HEK293 (cell line): ENCODE measurements at regions not wholly inside any gene's neighbourhood (a gene's known extent, or its start where the extent isn't known, plus 50 kb on each side); places are given as distances from the start of the nearest gene placed in this dataset.

Source experiments
- CTCF ChIA-PET: fragments of 350-600 bp; formaldehyde crosslinking; extraction: SDS; loops from one replicate; lab custom pipeline; 2021; ENCODE audit warnings: antibody characterized with exemption; lab: Yijun Ruan, JAX
- POLR2A ChIA-PET: fragments of 300-600 bp; formaldehyde crosslinking; extraction: SDS; loops from one replicate; lab custom pipeline; 2020; ENCODE audit warnings: antibody characterized with exemption, inconsistent platforms; lab: Yijun Ruan, JAX
- H3K27ac ChIP-seq: fragments of 200-500 bp; sonication (Bioruptor generic); 2 replicates; pipeline ENCODE4 v1.5.1; 2014; ENCODE audit warnings: low read depth, low read length, control low read depth, inconsistent platforms; ENCODE audit errors: extremely low read depth
- H3K36me3 ChIP-seq, 2 experiments: fragments of 200-500 bp in 1 of 2; sonication (Bioruptor generic) in 1 of 2; 1 replicate in 1 of 2; 2 replicates in 1 of 2; pipeline ENCODE4 v1.5.1; 2014 to 2017; ENCODE audit warnings: inconsistent platforms in 2 of 2, low read length in 2 of 2; ENCODE audit not compliant: control insufficient read depth in 2 of 2, insufficient read depth in 1 of 2
- H3K4me1 ChIP-seq: fragments of 200-500 bp; sonication (Bioruptor generic); 2 replicates; pipeline ENCODE4 v1.5.1; 2014; ENCODE audit warnings: mild to moderate bottlenecking, low read length, inconsistent platforms; ENCODE audit not compliant: control insufficient read depth, insufficient read depth
- H3K4me3 ChIP-seq: 2 replicates; pipeline ENCODE4 v1.5.1; 2011; ENCODE audit warnings: low read depth, mild to moderate bottlenecking, control low read depth, low read length, moderate library complexity
- H3K9me3 ChIP-seq: fragments of 200-500 bp; sonication (Bioruptor generic); 2 replicates; pipeline ENCODE4 v1.5.1; 2014; ENCODE audit warnings: low read depth, low read length, inconsistent platforms; ENCODE audit not compliant: control insufficient read depth, insufficient read depth
- KLF9 ChIP-seq: fragments of 450-650 bp; formaldehyde crosslinking; IDR thresholded peaks from 2 replicates; pipeline ENCODE4 v1.5.1; 2016; ENCODE audit warnings: missing biosample characterization, missing genetic modification characterization, low read depth
- YY1 ChIP-seq: fragments of 450-650 bp; formaldehyde crosslinking; IDR thresholded peaks from 2 replicates; pipeline ENCODE4 v1.5.1; 2018; ENCODE audit warnings: missing biosample characterization, missing genetic modification characterization
- ZFP3 ChIP-seq: fragments of 450-650 bp; formaldehyde crosslinking; IDR thresholded peaks from 2 replicates; pipeline ENCODE4 v1.5.1; 2016; ENCODE audit warnings: low read depth, missing biosample characterization, missing genetic modification characterization
- ZNF19 ChIP-seq: fragments of 450-650 bp; formaldehyde crosslinking; IDR thresholded peaks from 2 replicates; pipeline ENCODE4; 2016; ENCODE audit warnings: missing biosample characterization, missing genetic modification characterization, low read depth
- ZNF23 ChIP-seq: fragments of 450-650 bp; formaldehyde crosslinking; IDR thresholded peaks from 2 replicates; pipeline ENCODE4 v1.5.1; 2016; ENCODE audit warnings: missing biosample characterization, missing genetic modification characterization, borderline replicate concordance
- ZNF26 ChIP-seq: fragments of 450-650 bp; formaldehyde crosslinking; IDR thresholded peaks from 2 replicates; pipeline ENCODE4 v1.5.1; 2016; ENCODE audit warnings: missing biosample characterization, missing genetic modification characterization
- ZNF280D ChIP-seq: fragments of 450-650 bp; formaldehyde crosslinking; IDR thresholded peaks from 2 replicates; pipeline ENCODE4 v1.5.1; 2016; ENCODE audit warnings: missing biosample characterization, missing genetic modification characterization
- ZNF311 ChIP-seq: fragments of 450-650 bp; formaldehyde crosslinking; IDR thresholded peaks from 2 replicates; pipeline ENCODE4 v1.5.1; 2017; ENCODE audit warnings: missing biosample characterization, missing genetic modification characterization, borderline replicate concordance
- ZNF391 ChIP-seq: fragments of 450-650 bp; formaldehyde crosslinking; IDR thresholded peaks from 2 replicates; pipeline ENCODE4 v1.5.1; 2016; ENCODE audit warnings: low read depth, missing biosample characterization, missing genetic modification characterization, borderline replicate concordance
- ZNF48 ChIP-seq: fragments of 450-650 bp; formaldehyde crosslinking; IDR thresholded peaks from 2 replicates; pipeline ENCODE4 v1.5.1; 2016; ENCODE audit warnings: missing biosample characterization, missing genetic modification characterization
- ZNF513 ChIP-seq: fragments of 450-650 bp; IDR thresholded peaks from 2 replicates; pipeline ENCODE4 v1.5.1; 2018; ENCODE audit warnings: missing biosample characterization, missing genetic modification characterization
- ZNF624 ChIP-seq: fragments of 450-650 bp; formaldehyde crosslinking; IDR thresholded peaks from 2 replicates; pipeline ENCODE4 v1.5.1; 2017; ENCODE audit warnings: missing biosample characterization, missing genetic modification characterization
- TF ChIP-seq, protein P1 (sequence below): fragments of 450-650 bp; formaldehyde crosslinking; IDR thresholded peaks from 2 replicates; pipeline ENCODE4 v1.5.1; 2016; ENCODE audit warnings: missing biosample characterization, missing genetic modification characterization

DNA sequence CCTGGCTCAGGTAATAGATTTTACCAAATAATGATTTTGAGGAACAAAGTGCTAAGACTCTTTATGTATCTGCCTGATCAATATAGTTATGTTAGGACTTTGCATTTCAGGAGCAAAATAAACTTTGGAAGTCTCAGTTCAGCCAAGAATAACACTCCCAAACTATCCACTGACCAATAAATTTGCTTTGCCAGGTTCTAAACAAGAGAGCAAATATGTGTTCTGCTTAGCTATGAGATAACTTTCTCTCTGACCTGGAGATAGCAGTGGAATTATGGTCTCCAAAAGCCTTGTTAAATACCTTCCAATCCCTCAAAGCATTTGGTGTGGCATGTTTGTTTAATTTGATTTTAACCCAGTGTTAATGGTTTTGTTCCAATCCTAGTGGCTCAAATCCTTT, 1541.1 kb downstream of the FAM181B start (continued):
- TF ChIP-seq ZNF280D (tag by site-specific recombination) (no peak), ZNF23 (tag by site-specific recombination) (no peak), ZNF19 (tag by site-specific recombination) (no peak), ZNF311 (tag by site-specific recombination) (no peak), ZNF624 (tag by site-specific recombination) (no peak), YY1 (tag by site-specific recombination) (no peak)
- TF ChIP-seq, all 188 proteins: peak for 0

DNA sequence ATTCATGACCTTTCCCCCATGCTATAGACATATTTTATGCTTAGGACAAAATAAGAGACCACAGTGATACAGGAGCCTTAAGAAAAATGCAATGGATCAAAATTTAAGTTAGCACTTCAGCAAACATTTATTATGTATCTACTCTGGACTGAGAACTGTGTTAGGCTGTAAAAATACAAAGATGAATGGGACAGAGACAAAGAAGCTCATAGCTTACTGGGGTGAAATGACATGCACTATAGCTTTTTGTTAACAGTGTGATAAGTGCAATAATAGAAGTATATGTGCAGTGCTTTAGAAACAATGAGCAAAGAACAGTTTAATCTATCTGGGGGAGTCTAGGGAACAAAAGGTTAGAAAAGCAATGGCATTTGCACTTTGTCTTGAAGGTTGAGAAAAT, 1543.1 kb downstream of the FAM181B start:
- CTCF ChIA-PET: no interaction called here
- Histone ChIP-seq H3K4me1 (no peaks in the 10 kb centered on the region), H3K4me3 (no peak overlapping the region)

More for the DNA sequence above, 1543.1 kb downstream of the FAM181B start:
- Histone ChIP-seq H3K36me3 (no peaks in the 10 kb centered on the region), H3K27ac (no peak overlapping the region), H3K9me3 (no peaks in the 10 kb centered on the region)
- POLR2A ChIA-PET: no interaction called here
- no peak for TF ChIP-seq ZNF48 (tag by site-specific recombination)
- TF ChIP-seq KLF9 (tag by site-specific recombination): no peak
- TF ChIP-seq ZNF513 (tag by site-specific recombination): no peak
- no peak for TF ChIP-seq ZNF391 (tag by site-specific recombination)
- no peak for TF ChIP-seq ZNF26
- TF ChIP-seq, protein P1, sequence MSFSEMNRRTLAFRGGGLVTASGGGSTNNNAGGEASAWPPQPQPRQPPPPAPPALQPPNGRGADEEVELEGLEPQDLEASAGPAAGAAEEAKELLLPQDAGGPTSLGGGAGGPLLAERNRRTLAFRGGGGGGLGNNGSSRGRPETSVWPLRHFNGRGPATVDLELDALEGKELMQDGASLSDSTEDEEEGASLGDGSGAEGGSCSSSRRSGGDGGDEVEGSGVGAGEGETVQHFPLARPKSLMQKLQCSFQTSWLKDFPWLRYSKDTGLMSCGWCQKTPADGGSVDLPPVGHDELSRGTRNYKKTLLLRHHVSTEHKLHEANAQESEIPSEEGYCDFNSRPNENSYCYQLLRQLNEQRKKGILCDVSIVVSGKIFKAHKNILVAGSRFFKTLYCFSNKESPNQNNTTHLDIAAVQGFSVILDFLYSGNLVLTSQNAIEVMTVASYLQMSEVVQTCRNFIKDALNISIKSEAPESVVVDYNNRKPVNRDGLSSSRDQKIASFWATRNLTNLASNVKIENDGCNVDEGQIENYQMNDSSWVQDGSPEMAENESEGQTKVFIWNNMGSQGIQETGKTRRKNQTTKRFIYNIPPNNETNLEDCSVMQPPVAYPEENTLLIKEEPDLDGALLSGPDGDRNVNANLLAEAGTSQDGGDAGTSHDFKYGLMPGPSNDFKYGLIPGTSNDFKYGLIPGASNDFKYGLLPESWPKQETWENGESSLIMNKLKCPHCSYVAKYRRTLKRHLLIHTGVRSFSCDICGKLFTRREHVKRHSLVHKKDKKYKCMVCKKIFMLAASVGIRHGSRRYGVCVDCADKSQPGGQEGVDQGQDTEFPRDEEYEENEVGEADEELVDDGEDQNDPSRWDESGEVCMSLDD (tag by site-specific recombination): no peak
- no peak for TF ChIP-seq ZFP3
